ENCODE measurements at regions not wholly inside any gene's neighbourhood (a gene's known extent, or its start where the extent isn't known, plus 50 kb on each side); places are given as distances from the start of the nearest gene placed in this dataset.

GRCh38 chr16:54843424-54843750 lies 87.3 kb upstream of the IRX5 start:
- Mint-ChIP-seq H3K27ac (no peak overlapping the region), H3K4me1 (no peaks in the 10 kb centered on the region), H3K4me3 (no peak overlapping the region), H3K9me3 (peaks cover 36% of the 10 kb centered on the region), H3K27me3 (ENCODE audit: low read depth) (peaks cover 3% of the 10 kb centered on the region), H3K36me3 (ENCODE audit: low read depth) (peaks cover 11% of the 10 kb centered on the region)
- TF ChIP-seq CTCF (IDR thresholded peaks at IDR 0.05; ENCODE audit: unreplicated experiment in 3 of 3) = no peak

GRCh38 chr16:54842743-54843423 lies 87.8 kb upstream of the IRX5 start:
- Mint-ChIP-seq H3K4me3 (no peak overlapping the region), H3K27ac (no peak overlapping the region), H3K9me3 (peaks cover 36% of the 10 kb centered on the region), H3K4me1 (no peaks in the 10 kb centered on the region), H3K36me3 (ENCODE audit: low read depth) (peaks cover 11% of the 10 kb centered on the region), H3K27me3 (ENCODE audit: low read depth) (peaks cover 3% of the 10 kb centered on the region)
- TF ChIP-seq CTCF (IDR thresholded peaks at IDR 0.05; ENCODE audit: unreplicated experiment in 3 of 3) = no peak

GRCh38 chr16:54829691-54830090 lies 101.0 kb upstream of the IRX5 start:
- H3K27me3 Mint-ChIP-seq (ENCODE audit: low read depth) = no peaks in the 10 kb centered on the region
- H3K9me3 Mint-ChIP-seq = peaks cover 37% of the 10 kb centered on the region
- H3K27ac Mint-ChIP-seq = no peak overlapping the region
- TF ChIP-seq CTCF (IDR thresholded peaks at IDR 0.05; ENCODE audit: unreplicated experiment in 3 of 3) = no peak
- H3K4me1 Mint-ChIP-seq = no peaks in the 10 kb centered on the region
- H3K4me3 Mint-ChIP-seq = no peak overlapping the region
- H3K36me3 Mint-ChIP-seq (ENCODE audit: low read depth) = peaks cover 4% of the 10 kb centered on the region

DNA sequence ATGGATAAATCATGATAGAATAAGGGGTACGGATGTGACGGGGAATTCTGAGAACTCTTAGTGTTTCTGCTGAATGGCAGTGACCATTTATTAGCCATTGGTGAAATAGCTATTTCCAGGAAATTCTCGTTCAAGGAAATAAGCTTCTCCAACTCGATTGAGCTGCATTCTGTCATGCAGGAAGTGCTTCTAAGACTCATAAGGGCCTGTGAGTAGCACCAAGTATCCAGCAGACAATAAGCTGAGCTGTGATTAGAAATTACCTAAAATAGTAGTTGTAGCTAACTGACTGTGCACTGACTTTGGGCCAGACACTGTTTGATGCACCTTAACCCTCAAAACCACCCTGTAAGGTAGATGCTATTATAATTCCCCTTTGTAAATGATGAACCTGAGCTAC lies 107.8 kb upstream of the IRX5 start:
- Mint-ChIP-seq H3K4me1 (peaks cover 5% of the 10 kb centered on the region), H3K27me3 (ENCODE audit: low read depth) (no peaks in the 10 kb centered on the region), H3K4me3 (no peak overlapping the region), H3K36me3 (ENCODE audit: low read depth) (no peaks in the 10 kb centered on the region), H3K27ac (no peak overlapping the region), H3K9me3 (peaks cover 4% of the 10 kb centered on the region)
- TF ChIP-seq CTCF (IDR thresholded peaks at IDR 0.05; ENCODE audit: unreplicated experiment in 3 of 3) = no peak

DNA sequence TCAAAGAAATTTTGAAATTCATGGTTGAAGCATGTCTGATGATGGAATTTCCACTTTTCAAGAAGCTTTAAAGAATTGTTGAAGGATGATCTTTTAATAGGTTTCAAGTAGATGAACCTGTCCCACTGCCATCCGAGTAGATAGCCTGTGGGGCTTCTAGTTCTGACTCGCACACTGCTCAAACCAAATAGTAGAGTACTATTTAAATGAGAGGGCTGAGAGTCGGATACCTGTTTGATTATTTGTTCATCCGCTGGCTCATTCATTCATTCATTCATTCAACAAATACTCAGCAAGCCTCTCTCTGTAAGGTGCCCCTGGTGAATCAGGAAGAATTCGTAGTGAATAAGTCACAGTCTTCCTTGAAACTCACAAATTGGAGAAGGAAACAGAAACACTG lies 108.2 kb upstream of the IRX5 start:
- Mint-ChIP-seq H3K27me3 (ENCODE audit: low read depth) (peaks cover 2% of the 10 kb centered on the region), H3K4me1 (peaks cover 8% of the 10 kb centered on the region), H3K4me3 (no peak overlapping the region), H3K36me3 (ENCODE audit: low read depth) (no peaks in the 10 kb centered on the region), H3K27ac (no peak overlapping the region), H3K9me3 (peaks cover 4% of the 10 kb centered on the region)
- TF ChIP-seq CTCF (IDR thresholded peaks at IDR 0.05; ENCODE audit: unreplicated experiment in 3 of 3) = no peak

GRCh38 chr16:54821731-54822130 lies 108.9 kb upstream of the IRX5 start:
- no peak for TF ChIP-seq CTCF (IDR thresholded peaks at IDR 0.05; ENCODE audit: unreplicated experiment in 3 of 3)
- Mint-ChIP-seq H3K27ac (no peak overlapping the region), H3K27me3 (ENCODE audit: low read depth) (peaks cover 4% of the 10 kb centered on the region), H3K4me1 (peaks cover 11% of the 10 kb centered on the region), H3K9me3 (no peaks in the 10 kb centered on the region), H3K4me3 (no peak overlapping the region), H3K36me3 (ENCODE audit: low read depth) (no peaks in the 10 kb centered on the region)
